8988T (cell line): ENCODE measurements at regions not wholly inside any gene's neighbourhood (a gene's known extent, or its start where the extent isn't known, plus 50 kb on each side); places are given as distances from the start of the nearest gene placed in this dataset.
"Not testable (repeated sequence)": the region's sequence is repeated elsewhere in the genome, so short reads cannot be mapped to it uniquely, and the experiment has no call there.

ENCODE experiments used
- DNase-seq: peaks from one replicate; pipeline ENCODE4 v3.0.0; 2011

- DNase-seq, result no peak
Observed at GRCh38 chr12:30329281-30329680, 366.4 kb downstream of the IPO8 start.

GRCh38 chr12:30323008-30323407, 372.7 kb downstream of the IPO8 start:
- no peak for DNase-seq

GRCh38 chr12:30320561-30320960, 375.1 kb downstream of the IPO8 start:
- DNase-seq, result no peak

GRCh38 chr12:30314506-30315100, 381.1 kb downstream of the IPO8 start:
- no peak for DNase-seq

GRCh38 chr12:30308010-30308717, 387.5 kb downstream of the IPO8 start:
- DNase-seq, result no peak

- DNase-seq, result no peak
Observed at GRCh38 chr12:30304528-30304927, 391.1 kb downstream of the IPO8 start.

- DNase-seq, result no peak
Observed at GRCh38 chr12:30301291-30301690, 394.4 kb downstream of the IPO8 start.

- no peak for DNase-seq
Observed at GRCh38 chr12:30296486-30296885, 399.2 kb downstream of the IPO8 start.

GRCh38 chr12:30286345-30286926, 409.2 kb downstream of the IPO8 start:
- no peak for DNase-seq

GRCh38 chr12:30278401-30278800, 417.3 kb downstream of the IPO8 start:
- DNase-seq, result no peak

GRCh38 chr12:30272515-30272914, 423.2 kb downstream of the IPO8 start:
- DNase-seq, result not testable (repeated sequence)

- DNase-seq, result no peak
Observed at GRCh38 chr12:30269496-30269895, 426.2 kb downstream of the IPO8 start.

- no peak for DNase-seq
Observed at GRCh38 chr12:30268041-30268440, 427.6 kb downstream of the IPO8 start.

GRCh38 chr12:30263434-30263833, 432.2 kb downstream of the IPO8 start:
- no peak for DNase-seq

GRCh38 chr12:30257618-30258017, 438.1 kb downstream of the IPO8 start:
- no peak for DNase-seq

- no peak for DNase-seq
Observed at GRCh38 chr12:30251546-30251945, 444.1 kb downstream of the IPO8 start.

- DNase-seq, result no peak
Observed at GRCh38 chr12:30243426-30243825, 452.2 kb downstream of the IPO8 start.

- DNase-seq, result no peak
Observed at GRCh38 chr12:30219047-30219446, 435.3 kb upstream of the TMTC1 start.

- no peak for DNase-seq
Observed at GRCh38 chr12:30218073-30218472, 434.3 kb upstream of the TMTC1 start.

GRCh38 chr12:30213166-30213565, 429.4 kb upstream of the TMTC1 start:
- no peak for DNase-seq

GRCh38 chr12:30211743-30212142, 428.0 kb upstream of the TMTC1 start:
- DNase-seq, result no peak

GRCh38 chr12:30203981-30204380, 420.2 kb upstream of the TMTC1 start:
- no peak for DNase-seq

GRCh38 chr12:30202521-30203254, 418.9 kb upstream of the TMTC1 start:
- DNase-seq, result no peak
